Neural cell (in vitro differentiated cells): ENCODE measurements at regions not wholly inside any gene's neighbourhood (a gene's known extent, or its start where the extent isn't known, plus 50 kb on each side); places are given as distances from the start of the nearest gene placed in this dataset.

ENCODE experiments used
- H2AFZ ChIP-seq: fragments of 200-600, 300-800 bp; sonication (generic), shearing (Covaris generic); 2 replicates; pipeline ENCODE4 v1.6.0; 2014; ENCODE audit warnings: low read depth, mild to moderate bottlenecking, antibody characterized with exemption, low read length, moderate library complexity
- H3F3A ChIP-seq: fragments of 200-600 bp; shearing (Covaris generic); 2 replicates; pipeline ENCODE4 v1.6.1; 2016; ENCODE audit warnings: mild to moderate bottlenecking, moderate library complexity, mixed read lengths, antibody characterized with exemption, low read length; ENCODE audit not compliant: insufficient read depth, poor library complexity, severe bottlenecking
- H3K27ac ChIP-seq: fragments of 200-600, 300-800 bp; sonication (generic), shearing (Covaris generic); 2 replicates; pipeline ENCODE4 v1.5.1; 2014; ENCODE audit warnings: mild to moderate bottlenecking, low read length, moderate library complexity
- H3K27me3 ChIP-seq: fragments of 300-800, 200-600 bp; sonication (generic), shearing (Covaris generic); 2 replicates; pipeline ENCODE4 v1.6.0; 2014; ENCODE audit warnings: mild to moderate bottlenecking, low read depth, low read length, moderate library complexity; ENCODE audit not compliant: insufficient read depth
- H3K36me3 ChIP-seq: fragments of 300-800, 200-600 bp; sonication (generic), shearing (Covaris generic); 2 replicates; pipeline ENCODE4 v1.5.1; 2014; ENCODE audit warnings: mild to moderate bottlenecking, antibody characterized with exemption, low read length, moderate library complexity; ENCODE audit not compliant: insufficient read depth
- H3K4me2 ChIP-seq: fragments of 300-800, 200-600 bp; sonication (generic), shearing (Covaris generic); 2 replicates; pipeline ENCODE4 v1.6.0; 2014; ENCODE audit warnings: mild to moderate bottlenecking, low read length
- H3K4me3 ChIP-seq: fragments of 300-800, 200-600 bp; sonication (generic), shearing (Covaris generic); 2 replicates; pipeline ENCODE4 v1.5.1; 2014; ENCODE audit warnings: mild to moderate bottlenecking, low read length, moderate library complexity
- H3K79me2 ChIP-seq: fragments of 200-600 bp; shearing (Covaris generic); replicated peaks from 2 replicates; pipeline ENCODE4 v1.6.0; 2014; ENCODE audit warnings: mild to moderate bottlenecking, low read length, moderate library complexity; ENCODE audit not compliant: insufficient read depth
- H3K9ac ChIP-seq: fragments of 300-800, 200-600 bp; sonication (generic), shearing (Covaris generic); 2 replicates; pipeline ENCODE4 v1.6.1; 2016; ENCODE audit warnings: mild to moderate bottlenecking, low read length, mixed read lengths
- H3K9me2 ChIP-seq: fragments of 200-600 bp; shearing (Covaris generic); 2 replicates; pipeline ENCODE4 v1.6.1; 2016; ENCODE audit warnings: mild to moderate bottlenecking, low read length, mixed read lengths; ENCODE audit not compliant: insufficient read depth
- H3K9me3 ChIP-seq: fragments of 200-600, 300-800 bp; sonication (generic), shearing (Covaris generic); 2 replicates; pipeline ENCODE4 v1.6.1; 2016; ENCODE audit warnings: mild to moderate bottlenecking, mixed run types, low read length, moderate library complexity, mixed read lengths
- H4K20me1 ChIP-seq: fragments of 200-600 bp; shearing (Covaris generic); 2 replicates; pipeline ENCODE4 v1.6.1; 2016; ENCODE audit warnings: mild to moderate bottlenecking, mixed run types; ENCODE audit not compliant: insufficient read depth
- EP300 ChIP-seq: fragments of 450-650 bp; conservative IDR thresholded peaks from 2 replicates; pipeline ENCODE4 v1.6.1; 2014; ENCODE audit warnings: antibody characterized with exemption, mild to moderate bottlenecking, moderate library complexity; ENCODE audit not compliant: poor library complexity, severe bottlenecking
- EZH2 ChIP-seq: fragments of 200-600, 300-800 bp; shearing (Covaris generic), sonication (generic); IDR thresholded peaks from 2 replicates; pipeline ENCODE4 v1.6.1; 2014; ENCODE audit warnings: antibody characterized with exemption, low read length, borderline replicate concordance, mild to moderate bottlenecking; ENCODE audit not compliant: insufficient read depth, poor library complexity, severe bottlenecking
- MXI1 ChIP-seq: fragments of 450-650 bp; conservative IDR thresholded peaks from 2 replicates; pipeline ENCODE4 v1.6.1; 2014; ENCODE audit warnings: antibody characterized with exemption, mild to moderate bottlenecking; ENCODE audit not compliant: poor library complexity, severe bottlenecking
- POLR2AphosphoS5 ChIP-seq: IDR thresholded peaks from 2 replicates; pipeline ENCODE4 v1.6.1; 2012
- RAD21 ChIP-seq: fragments of 450-650 bp; conservative IDR thresholded peaks from 2 replicates; pipeline ENCODE4 v1.6.1; 2014; ENCODE audit warnings: antibody characterized with exemption, mild to moderate bottlenecking, moderate library complexity
- SMC3 ChIP-seq: fragments of 450-650 bp; conservative IDR thresholded peaks from 2 replicates; pipeline ENCODE4 v1.6.1; 2014; ENCODE audit warnings: antibody characterized with exemption, mild to moderate bottlenecking, moderate library complexity; ENCODE audit not compliant: poor library complexity
- TAF1 ChIP-seq: IDR thresholded peaks from 2 replicates; pipeline ENCODE4 v1.6.1; 2012; ENCODE audit warnings: low read depth
- TF ChIP-seq, protein P1 (sequence below): fragments of 450-650 bp; IDR thresholded peaks from 2 replicates; pipeline ENCODE4 v1.5.1; 2014; ENCODE audit warnings: antibody characterized with exemption, mild to moderate bottlenecking, moderate library complexity; ENCODE audit not compliant: poor library complexity, severe bottlenecking
- TF ChIP-seq, protein P2 (sequence below): IDR thresholded peaks from 2 replicates; pipeline ENCODE4 v1.6.1; 2012; ENCODE audit warnings: borderline replicate concordance

DNA sequence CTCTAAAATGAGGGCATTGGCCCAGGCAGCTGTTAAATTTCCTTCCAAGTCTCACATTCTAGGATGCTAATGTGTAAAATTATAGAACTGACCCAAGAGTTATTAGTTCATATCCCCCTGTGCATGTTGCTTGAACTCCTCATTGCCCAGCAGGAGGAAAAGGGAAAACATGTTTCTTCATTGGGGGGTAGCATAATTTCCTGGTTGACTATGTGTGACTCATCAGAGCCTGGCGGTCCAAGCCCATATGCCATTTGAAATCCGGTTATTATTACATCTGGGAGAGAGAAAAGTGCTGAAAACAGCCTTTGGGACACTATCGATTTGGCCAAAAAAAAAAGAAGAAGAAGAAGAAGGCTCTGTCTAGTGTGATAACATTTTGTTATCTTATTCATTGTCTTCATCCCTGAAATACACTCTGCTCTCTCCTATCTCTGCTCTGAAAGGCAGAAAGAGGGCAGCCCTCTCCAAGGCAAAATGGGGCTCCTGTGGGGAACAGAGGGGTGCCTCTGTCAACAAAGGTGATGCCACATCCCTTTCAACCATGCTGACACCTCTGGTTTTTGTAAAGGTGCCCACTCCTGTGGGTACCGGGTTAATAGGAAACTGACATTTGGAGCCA lies 114.2 kb downstream of the DAD1 start:
- no peak overlapping the region for H2AFZ ChIP-seq
- no peak overlapping the region for H3K4me3 ChIP-seq
- no peaks in the 10 kb centered on the region for H3K79me2 ChIP-seq
- H3K4me2 ChIP-seq, result no peak overlapping the region
- no peak overlapping the region for H3K9ac ChIP-seq
- no peaks in the 10 kb centered on the region for H3F3A ChIP-seq
- H3K9me3 ChIP-seq, result no peaks in the 10 kb centered on the region
- no peak for TF ChIP-seq EP300
- H3K36me3 ChIP-seq, result no peaks in the 10 kb centered on the region
- no peaks in the 10 kb centered on the region for H4K20me1 ChIP-seq
- no peaks in the 10 kb centered on the region for H3K27me3 ChIP-seq
- H3K27ac ChIP-seq, result no peak overlapping the region
- H3K9me2 ChIP-seq, result no peaks in the 10 kb centered on the region

DNA sequence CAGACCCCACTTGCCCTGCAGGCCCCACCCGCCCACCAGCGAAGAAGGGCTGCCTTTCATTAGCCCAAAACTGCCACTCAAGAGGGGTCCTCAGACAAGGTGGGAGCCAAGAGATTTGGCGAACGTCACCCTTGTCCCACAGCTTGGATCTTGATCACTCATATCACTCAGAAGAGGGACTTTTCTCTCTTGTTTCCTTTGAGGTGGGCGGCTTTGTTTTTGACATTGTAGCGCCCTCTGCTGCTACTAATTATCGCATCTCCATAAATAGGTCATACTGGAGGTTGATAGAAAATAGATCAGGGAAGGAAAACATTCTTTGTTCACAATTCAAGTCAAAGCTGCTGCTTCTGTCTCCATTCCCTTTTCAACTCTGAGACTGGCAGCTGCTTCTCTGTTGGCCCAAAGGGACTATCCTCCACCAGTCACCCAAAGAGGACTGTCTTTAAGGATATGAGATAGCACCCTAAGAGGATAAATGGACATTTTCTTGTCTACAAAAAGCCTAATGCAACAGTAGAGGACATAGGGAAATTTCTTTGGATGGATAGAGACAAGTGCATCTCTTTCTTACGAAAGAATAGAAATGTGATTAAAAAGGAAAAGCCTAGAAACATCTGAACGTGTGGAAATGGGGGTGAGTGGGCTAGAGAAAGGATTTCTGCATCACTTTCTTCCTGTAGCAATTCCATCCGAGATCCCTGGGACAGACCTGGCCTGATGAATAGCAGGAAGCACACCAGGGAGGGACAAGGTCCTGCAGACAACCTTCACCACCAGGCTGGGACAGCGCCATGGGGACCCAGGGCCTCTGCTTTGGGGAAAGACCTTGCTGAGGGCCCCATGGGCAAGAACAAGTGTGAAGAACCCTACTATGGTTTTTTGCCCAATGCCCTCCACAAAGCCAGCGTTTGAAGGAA lies 115.8 kb downstream of the DAD1 start:
- no peak overlapping the region for H2AFZ ChIP-seq
- no peak overlapping the region for H3K4me3 ChIP-seq
- no peak overlapping the region for H3K27ac ChIP-seq

GRCh38 chr14:22472466-22472865 lies 116.6 kb downstream of the DAD1 start:
- no peaks in the 10 kb centered on the region for H4K20me1 ChIP-seq
- H2AFZ ChIP-seq, result no peak overlapping the region
- H3K4me3 ChIP-seq, result no peak overlapping the region
- no peaks in the 10 kb centered on the region for H3K79me2 ChIP-seq
- TF ChIP-seq, protein P1, sequence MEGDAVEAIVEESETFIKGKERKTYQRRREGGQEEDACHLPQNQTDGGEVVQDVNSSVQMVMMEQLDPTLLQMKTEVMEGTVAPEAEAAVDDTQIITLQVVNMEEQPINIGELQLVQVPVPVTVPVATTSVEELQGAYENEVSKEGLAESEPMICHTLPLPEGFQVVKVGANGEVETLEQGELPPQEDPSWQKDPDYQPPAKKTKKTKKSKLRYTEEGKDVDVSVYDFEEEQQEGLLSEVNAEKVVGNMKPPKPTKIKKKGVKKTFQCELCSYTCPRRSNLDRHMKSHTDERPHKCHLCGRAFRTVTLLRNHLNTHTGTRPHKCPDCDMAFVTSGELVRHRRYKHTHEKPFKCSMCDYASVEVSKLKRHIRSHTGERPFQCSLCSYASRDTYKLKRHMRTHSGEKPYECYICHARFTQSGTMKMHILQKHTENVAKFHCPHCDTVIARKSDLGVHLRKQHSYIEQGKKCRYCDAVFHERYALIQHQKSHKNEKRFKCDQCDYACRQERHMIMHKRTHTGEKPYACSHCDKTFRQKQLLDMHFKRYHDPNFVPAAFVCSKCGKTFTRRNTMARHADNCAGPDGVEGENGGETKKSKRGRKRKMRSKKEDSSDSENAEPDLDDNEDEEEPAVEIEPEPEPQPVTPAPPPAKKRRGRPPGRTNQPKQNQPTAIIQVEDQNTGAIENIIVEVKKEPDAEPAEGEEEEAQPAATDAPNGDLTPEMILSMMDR, result no peak
- TF ChIP-seq TAF1 (no peak), RAD21 (no peak), POLR2AphosphoS5 (no peak), SMC3 (no peak), EZH2 (no peak), MXI1 (no peak), EP300 (no peak)
- TF ChIP-seq, protein P2, sequence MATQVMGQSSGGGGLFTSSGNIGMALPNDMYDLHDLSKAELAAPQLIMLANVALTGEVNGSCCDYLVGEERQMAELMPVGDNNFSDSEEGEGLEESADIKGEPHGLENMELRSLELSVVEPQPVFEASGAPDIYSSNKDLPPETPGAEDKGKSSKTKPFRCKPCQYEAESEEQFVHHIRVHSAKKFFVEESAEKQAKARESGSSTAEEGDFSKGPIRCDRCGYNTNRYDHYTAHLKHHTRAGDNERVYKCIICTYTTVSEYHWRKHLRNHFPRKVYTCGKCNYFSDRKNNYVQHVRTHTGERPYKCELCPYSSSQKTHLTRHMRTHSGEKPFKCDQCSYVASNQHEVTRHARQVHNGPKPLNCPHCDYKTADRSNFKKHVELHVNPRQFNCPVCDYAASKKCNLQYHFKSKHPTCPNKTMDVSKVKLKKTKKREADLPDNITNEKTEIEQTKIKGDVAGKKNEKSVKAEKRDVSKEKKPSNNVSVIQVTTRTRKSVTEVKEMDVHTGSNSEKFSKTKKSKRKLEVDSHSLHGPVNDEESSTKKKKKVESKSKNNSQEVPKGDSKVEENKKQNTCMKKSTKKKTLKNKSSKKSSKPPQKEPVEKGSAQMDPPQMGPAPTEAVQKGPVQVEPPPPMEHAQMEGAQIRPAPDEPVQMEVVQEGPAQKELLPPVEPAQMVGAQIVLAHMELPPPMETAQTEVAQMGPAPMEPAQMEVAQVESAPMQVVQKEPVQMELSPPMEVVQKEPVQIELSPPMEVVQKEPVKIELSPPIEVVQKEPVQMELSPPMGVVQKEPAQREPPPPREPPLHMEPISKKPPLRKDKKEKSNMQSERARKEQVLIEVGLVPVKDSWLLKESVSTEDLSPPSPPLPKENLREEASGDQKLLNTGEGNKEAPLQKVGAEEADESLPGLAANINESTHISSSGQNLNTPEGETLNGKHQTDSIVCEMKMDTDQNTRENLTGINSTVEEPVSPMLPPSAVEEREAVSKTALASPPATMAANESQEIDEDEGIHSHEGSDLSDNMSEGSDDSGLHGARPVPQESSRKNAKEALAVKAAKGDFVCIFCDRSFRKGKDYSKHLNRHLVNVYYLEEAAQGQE, result no peak
- no peaks in the 10 kb centered on the region for H3K27me3 ChIP-seq
- H3K9ac ChIP-seq, result no peak overlapping the region
- no peaks in the 10 kb centered on the region for H3K36me3 ChIP-seq
- H3K9me2 ChIP-seq, result no peaks in the 10 kb centered on the region
- no peaks in the 10 kb centered on the region for H3F3A ChIP-seq
- H3K9me3 ChIP-seq, result no peaks in the 10 kb centered on the region
- H3K27ac ChIP-seq, result no peak overlapping the region
- H3K4me2 ChIP-seq, result no peak overlapping the region

More for the DNA sequence above, 115.8 kb downstream of the DAD1 start:
- TF ChIP-seq EP300 (no peak), SMC3 (peak; percentile 71), RAD21 (peak; percentile 68)
- TF ChIP-seq, protein P1, result peak; percentile 63
- Histone ChIP-seq H3K36me3 (no peaks in the 10 kb centered on the region), H3K9me3 (no peaks in the 10 kb centered on the region), H3K9ac (no peak overlapping the region), H3K9me2 (no peaks in the 10 kb centered on the region), H3K4me2 (no peak overlapping the region), H3K79me2 (no peaks in the 10 kb centered on the region), H3F3A (no peaks in the 10 kb centered on the region), H4K20me1 (no peaks in the 10 kb centered on the region), H3K27me3 (no peaks in the 10 kb centered on the region)
